Uterus (tissue), 2 donors: ENCODE measurements at regions not wholly inside any gene's neighbourhood (a gene's known extent, or its start where the extent isn't known, plus 50 kb on each side); places are given as distances from the start of the nearest gene placed in this dataset.

Experiments
- POLR2A ChIP-seq, 2 donors: fragments of 450-650 bp; IDR thresholded peaks; one replicate each; pipeline ENCODE4 v1.6.1; 2016; ENCODE audit warnings: antibody characterized with exemption in 2 of 2, mild to moderate bottlenecking in 1 of 2, moderate library complexity in 1 of 2
- TF ChIP-seq, protein P1 (sequence below), 4 experiments: fragments of 200-600 bp in 2 of 4; fragments of 450-650 bp in 2 of 4; sonication (generic) in 2 of 4; IDR thresholded peaks; one replicate each; pipeline ENCODE4 v1.5.1; 2016 to 2019; ENCODE audit warnings: antibody characterized with exemption in 4 of 4, mild to moderate bottlenecking in 2 of 4, moderate library complexity in 1 of 4

DNA sequence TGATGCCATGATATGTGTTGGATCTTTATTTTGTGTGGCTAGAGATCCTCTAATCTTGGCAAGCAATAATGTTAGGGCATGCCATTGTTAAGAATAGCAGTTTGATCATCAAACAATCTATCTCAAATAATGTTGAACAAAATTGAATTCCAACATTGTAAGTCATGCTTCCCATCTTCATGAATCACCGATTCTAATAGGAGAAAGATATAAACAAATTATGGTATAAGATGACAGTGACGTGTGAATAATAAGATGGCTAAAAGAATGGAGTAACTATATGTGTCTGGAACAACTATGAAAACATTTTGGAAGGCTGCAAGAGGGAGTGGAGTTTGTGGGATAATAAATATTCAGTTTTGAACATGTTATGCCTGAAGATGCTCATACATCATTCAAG, 208.4 kb downstream of the DTHD1 start:
- TF ChIP-seq, protein P1, sequence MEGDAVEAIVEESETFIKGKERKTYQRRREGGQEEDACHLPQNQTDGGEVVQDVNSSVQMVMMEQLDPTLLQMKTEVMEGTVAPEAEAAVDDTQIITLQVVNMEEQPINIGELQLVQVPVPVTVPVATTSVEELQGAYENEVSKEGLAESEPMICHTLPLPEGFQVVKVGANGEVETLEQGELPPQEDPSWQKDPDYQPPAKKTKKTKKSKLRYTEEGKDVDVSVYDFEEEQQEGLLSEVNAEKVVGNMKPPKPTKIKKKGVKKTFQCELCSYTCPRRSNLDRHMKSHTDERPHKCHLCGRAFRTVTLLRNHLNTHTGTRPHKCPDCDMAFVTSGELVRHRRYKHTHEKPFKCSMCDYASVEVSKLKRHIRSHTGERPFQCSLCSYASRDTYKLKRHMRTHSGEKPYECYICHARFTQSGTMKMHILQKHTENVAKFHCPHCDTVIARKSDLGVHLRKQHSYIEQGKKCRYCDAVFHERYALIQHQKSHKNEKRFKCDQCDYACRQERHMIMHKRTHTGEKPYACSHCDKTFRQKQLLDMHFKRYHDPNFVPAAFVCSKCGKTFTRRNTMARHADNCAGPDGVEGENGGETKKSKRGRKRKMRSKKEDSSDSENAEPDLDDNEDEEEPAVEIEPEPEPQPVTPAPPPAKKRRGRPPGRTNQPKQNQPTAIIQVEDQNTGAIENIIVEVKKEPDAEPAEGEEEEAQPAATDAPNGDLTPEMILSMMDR (IDR thresholded peaks at IDR 0.05), result no peak
- no peak for TF ChIP-seq POLR2A (IDR thresholded peaks at IDR 0.05)
